Activated CD8-positive, alpha-beta memory T cell treated with anti-CD3 and anti-CD28 coated beads for 36 hours (primary cell): ENCODE measurements at regions not wholly inside any gene's neighbourhood (a gene's known extent, or its start where the extent isn't known, plus 50 kb on each side); places are given as distances from the start of the nearest gene placed in this dataset.
"Not testable (repeated sequence)": the region's sequence is repeated elsewhere in the genome, so short reads cannot be mapped to it uniquely, and the experiment has no call there.

Experiments used
- CTCF ChIA-PET: fragments of 350-600 bp; sonication (Branson Sonifier 250); formaldehyde crosslinking; loops from one replicate; lab custom pipeline; 2021; ENCODE audit warnings: antibody characterized with exemption; lab: Charles Lee
- POLR2A ChIA-PET: fragments of 350-600 bp; sonication (Branson Sonifier 250); formaldehyde crosslinking; loops from one replicate; lab custom pipeline; 2021; ENCODE audit warnings: antibody characterized with exemption; lab: Charles Lee

DNA sequence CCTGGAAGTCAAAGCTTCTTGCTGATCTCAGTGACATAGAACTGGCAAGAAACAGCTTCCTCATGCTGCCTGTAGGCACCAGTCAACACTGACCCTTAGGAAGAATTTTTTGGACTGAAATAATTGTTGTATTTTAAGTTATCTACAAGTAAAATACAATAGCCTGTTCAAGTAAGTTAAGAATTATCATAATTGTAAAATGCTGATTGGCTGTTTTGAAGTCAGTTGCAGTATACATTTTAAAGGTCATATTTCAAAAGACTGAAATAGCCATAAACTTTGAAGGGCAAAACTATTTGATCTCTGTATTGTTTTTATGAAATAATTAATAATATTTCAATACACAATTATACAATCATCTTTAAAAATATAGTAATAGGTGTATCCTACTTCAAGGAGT is 794.9 kb downstream of the MAT2B start:
- ChIA-PET CTCF (no interaction called here), POLR2A (no interaction called here)

DNA sequence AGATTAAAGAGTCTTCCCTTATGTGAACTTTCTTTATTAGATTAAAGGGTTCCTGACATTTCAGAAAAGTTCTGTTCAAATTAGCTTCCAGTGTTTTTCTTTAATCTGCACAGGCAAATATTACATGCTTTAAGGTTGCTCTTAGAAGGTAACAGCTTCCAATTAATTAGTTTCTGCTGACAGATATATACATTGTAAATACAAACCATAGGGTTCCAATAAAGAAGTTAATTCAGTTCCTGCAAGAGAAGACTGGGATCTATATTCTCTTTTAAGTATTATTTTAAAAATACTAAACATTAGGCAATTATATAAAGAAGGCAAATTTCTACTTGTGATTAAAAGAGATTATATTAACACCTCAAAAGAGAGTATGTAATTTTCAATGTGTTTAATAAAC is 795.7 kb downstream of the MAT2B start:
- CTCF ChIA-PET: no interaction called here

DNA sequence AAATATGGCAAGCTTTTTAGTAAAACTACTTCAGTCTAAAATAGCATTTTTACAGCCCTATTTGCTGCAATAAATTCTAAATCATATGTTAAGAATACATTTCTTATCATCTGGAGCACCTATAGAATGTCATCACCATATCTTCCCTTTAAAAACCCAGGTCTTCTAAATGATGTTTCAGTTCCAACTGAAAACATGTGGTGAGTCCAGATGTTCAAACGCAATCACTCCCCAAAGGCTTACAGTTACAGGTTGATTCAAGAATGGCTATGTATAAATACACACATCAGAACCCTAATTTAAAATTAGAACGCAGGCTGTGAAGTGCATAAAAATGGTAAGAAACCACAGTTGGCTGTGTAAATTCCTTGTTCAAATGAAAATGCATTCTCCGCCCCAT is 796.3 kb downstream of the MAT2B start:
- ChIA-PET POLR2A (no interaction called here), CTCF (no interaction called here)

More for the DNA sequence above, 795.7 kb downstream of the MAT2B start:
- POLR2A ChIA-PET: no interaction called here

DNA sequence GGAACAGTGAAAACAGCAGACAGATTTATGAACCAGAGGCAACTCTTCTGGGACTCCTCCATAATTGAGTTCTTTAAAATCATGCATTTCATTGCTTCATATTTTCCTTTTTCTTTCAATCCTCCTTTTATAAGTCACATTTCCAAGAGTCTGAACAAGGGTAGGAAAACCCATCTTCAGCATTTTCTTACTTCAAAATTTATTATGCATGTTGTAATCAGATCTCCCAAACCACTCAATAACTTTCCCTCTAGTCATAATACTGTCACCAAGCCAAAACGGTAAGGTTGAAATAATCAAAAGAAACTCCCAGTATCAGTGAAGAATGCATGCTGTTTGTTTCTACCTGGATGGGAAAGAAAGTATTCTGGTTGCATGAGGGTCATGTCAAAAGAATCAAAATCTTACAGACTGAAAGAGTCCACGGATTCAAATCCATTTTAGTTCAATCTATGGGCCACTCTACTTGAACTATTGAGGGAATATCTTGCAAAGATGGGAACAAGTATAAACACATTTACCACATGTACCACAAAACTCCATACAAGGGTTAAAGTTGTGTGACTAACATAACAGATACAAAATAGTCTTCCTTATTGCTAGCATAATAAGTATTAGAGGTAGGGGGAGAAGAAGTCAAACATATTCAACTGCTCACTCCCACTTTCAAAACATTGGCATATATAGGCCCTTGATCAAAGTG is 797.3 kb downstream of the MAT2B start:
- ChIA-PET POLR2A (no interaction called here), CTCF (no interaction called here)

DNA sequence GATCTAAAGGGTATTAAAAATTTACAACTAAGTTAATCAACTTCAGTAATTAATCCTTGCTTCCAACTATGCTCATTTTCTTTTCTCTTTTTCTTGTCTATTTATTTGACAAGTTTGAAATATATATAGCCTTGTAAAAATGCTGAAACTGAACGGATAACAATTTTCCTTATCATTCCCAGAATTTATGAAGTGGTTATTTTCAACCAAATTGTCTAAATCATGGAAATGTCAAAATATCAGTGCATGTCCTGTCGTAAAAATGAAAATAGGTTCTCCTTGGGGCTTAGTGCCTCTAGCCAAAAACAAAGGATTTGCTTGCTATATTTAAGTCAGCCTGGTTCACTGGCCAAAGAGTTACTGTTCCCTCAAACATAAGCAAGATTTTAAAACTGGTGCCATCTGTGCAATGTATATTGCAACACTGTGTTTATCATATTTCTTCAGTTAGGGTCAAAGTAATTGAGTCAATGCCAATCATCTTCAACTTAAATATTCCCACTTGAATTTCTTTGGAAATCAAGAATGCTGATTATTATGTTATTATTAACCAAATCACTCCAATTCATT is 798.3 kb downstream of the MAT2B start:
- ChIA-PET CTCF (no interaction called here), POLR2A (no interaction called here)

DNA sequence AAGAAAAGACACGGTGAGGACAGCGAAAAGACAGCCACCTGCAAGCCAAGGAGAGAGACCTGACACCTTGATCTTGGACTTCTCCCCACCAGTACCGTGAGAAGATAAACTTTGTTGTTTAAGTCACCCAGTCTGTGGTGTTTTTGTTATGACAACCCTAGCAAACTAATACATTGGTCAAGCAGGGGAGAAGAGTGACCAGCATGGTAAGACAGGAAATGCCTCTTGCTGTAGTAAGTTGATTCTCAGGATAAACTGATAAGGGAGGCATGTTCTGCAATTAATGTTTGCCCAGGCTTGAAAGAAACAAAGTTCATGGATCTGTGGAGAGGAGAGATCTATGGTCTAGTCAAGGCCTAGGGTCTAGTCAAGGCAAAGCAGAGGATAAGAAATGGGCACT is 801.2 kb downstream of the MAT2B start:
- ChIA-PET CTCF (no interaction called here), POLR2A (no interaction called here)

DNA sequence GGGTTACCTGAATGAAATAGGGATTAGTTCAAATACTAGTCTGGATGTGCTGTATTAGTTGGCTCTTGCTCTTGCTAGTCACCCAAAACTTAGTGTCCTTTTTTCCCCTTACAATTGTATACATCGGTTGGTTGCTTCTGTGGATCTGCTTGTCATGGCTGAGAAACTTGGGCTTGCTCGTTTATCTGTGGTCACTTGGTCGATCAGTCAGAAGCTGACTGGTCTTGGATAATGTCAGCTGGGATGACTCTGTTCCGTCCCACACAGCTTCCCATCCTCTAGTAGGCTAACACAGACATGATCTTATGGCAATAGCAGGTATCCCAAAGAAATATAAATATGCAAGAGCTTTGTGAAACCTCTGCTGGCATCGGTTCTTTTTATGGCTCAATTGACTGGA is 807.4 kb downstream of the MAT2B start:
- ChIA-PET CTCF (no interaction called here), POLR2A (no interaction called here)

DNA sequence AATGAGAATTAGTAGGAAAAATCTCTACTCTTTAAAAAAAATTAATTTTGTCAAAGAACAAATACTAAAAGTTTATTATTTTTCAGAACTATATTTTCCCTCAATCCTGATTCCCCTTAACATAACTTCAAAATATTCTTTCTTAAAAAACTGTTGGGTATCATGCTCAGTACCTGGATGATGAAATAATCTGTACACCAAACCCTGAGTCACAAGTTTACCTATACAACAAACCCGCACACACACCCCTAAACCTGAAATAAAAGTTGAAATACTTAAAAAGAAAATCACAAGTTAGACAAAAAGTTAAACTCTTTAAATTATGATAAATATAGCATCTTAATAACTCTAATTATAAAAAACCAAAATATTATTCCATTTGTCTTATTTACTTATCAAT is 812.3 kb downstream of the MAT2B start:
- ChIA-PET POLR2A (no interaction called here), CTCF (no interaction called here)

DNA sequence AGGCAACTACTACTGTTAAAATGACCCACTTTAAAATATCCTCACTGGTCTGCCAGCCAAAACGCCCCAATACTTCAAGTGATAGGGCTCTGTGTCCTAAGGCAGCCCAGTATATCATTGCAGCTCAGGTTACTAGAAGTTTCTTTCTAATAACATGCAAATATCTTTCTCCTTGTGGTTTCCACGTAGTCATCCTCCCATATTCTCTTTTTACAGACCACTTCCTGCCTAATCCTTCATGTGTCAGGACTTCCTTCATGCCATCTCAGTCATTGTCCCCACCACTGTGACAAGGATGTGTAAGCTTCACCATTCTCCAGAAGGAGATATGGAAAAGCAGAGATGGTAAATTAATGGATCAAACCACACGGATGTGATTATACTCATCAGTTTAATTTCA is 813.7 kb downstream of the MAT2B start:
- ChIA-PET POLR2A (no interaction called here), CTCF (no interaction called here)

DNA sequence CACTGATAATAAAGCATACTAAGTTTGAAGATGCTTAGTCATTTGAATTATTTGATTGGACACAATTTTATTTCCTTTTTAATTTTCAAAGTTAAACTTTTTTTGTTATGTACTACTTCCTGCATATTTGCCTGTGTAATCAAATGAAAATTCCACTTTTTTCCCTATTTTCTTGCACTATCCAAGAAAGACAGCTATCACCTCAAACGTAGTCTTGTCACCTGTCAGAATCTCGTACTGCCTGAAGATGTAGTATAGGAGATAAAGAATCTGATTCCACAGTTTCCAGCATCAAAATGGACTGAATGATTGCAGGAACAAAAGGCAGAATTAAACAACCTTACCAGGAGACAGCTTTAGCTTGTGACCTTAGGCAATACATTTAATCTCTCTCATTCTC is 818.8 kb downstream of the MAT2B start:
- ChIA-PET POLR2A (no interaction called here), CTCF (no interaction called here)

DNA sequence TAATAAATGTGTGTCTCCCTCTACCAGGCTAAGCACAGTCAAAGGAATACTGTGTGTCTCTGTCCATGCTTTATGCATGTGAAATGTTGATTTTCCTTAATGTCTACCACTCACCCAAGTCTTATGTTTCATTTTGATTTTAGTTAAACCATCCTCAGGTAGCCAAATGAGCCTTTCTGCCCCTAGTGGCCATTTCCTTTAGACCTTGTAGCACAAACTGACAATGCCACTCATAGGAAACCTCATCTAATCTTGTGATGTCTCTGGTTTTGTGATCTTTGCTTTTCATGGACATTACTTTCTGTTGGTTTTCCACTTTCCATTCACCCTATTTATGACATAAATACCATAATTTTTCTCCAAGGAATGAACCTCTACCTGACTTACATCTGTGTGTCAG is 820.8 kb downstream of the MAT2B start:
- CTCF ChIA-PET: no interaction called here
- POLR2A ChIA-PET: no interaction called here

DNA sequence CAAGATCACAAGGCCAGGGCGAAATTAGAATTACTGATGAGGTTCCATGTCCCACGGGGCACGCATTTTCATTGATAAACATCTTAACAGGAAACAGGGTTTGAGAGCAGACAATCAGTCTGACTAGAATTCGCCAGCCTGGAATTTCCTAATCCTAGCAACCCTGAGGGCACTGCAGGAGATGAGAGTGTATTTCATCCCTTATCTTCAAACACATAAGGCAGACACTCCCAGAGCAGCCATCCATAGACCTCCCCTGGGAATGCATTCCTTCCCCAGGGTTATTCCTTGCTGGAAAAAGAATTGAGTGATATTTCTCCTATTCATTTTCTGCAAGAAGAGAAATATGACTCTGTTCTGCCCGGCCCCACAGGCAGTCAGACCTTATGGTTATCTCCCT is 821.7 kb downstream of the MAT2B start:
- POLR2A ChIA-PET, CTCF ChIA-PET: not testable (repeated sequence)

DNA sequence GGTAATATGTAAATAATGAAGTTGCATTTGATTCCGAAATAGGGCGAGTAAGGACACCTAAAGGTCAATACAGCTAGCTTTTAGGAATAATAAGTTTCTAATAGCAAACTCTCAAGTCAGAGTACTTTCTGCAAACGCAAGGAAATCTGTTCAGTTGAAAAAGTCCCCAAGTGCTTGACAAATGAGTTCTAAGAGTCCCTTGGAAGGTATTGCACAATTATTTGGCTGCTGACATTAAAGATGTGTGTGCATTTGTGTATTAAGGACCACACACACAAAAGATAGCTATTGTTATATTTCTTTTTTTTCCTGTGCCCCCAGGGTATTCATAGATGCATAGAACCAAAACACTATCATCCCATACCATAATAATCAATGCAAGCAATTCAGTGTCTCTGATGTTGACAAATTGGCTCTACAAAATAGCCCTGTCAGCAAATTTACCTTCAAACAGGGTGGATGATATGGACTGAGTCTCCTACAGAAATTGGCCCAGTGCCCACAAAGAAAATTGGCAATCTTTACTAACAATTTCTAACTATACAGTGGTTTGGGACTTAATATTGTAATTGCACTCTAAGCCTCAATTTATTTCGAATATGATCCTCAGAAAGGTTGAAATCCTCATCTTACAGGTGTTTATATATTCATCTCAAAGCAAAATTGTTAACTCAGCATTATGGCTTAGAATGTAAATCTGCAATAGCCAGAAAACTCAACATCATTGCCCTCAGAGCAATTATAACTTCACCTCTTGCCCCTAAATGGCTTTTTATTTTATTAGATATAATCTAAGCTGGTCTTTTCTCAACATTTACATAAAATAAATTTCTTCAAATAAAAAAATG is 827.2 kb downstream of the MAT2B start:
- POLR2A ChIA-PET: no interaction called here
- CTCF ChIA-PET: no interaction called here

DNA sequence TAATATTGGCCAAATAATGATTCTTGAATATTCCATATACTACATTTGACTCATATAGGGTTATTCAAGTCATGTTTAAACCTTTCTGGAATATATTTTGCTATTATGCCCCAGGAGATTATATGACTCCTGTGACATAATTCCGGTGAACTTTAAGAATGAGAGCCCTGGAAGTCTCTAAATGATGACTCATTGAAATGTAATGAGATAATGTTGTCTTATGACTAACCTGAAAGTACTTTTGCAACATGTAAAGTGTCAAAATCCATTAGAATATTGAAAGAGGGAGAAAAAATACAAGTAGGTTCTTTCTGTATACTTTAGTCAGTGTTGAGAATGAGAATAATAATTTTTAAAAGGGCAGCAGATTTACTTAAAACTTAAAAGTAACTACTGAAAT is 830.4 kb downstream of the MAT2B start:
- POLR2A ChIA-PET: no interaction called here
- CTCF ChIA-PET: no interaction called here

DNA sequence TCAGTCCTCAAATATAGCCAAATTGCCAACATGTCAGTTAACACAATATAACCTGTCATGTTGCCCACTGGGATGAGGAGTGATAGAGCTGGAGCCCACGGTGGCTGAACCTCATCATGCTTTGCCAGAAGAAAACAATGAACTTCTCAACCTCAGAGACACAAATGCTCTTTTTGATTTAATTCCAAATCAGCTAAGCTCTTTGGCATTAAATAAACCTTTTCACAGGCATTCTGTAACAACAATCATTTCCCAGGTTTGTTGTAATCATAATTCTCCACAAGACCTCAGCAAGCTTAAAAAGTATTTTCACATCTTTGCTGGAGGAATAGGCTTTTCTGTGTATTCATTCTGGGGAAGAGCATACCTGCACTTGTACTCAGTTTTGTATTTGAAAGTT is 830.9 kb downstream of the MAT2B start:
- CTCF ChIA-PET: no interaction called here
- POLR2A ChIA-PET: no interaction called here

DNA sequence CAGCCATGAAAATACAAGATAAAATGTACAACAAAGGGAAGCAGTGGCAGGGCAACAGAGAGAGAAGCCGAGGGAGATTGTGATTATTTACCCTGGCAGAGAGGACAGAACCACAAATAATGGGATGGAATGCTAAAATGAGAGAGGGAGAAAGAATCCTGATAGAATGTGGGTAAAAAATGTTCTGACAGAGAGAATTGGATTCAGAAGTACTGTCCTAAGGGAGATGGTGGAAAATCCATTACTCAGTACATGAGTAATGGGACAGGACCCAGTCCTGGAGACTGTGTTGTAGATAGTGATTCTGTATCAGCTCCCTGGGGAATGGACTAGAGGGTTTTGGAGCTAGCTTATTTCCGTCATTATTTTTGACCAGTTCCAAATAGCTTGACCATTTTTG is 831.5 kb downstream of the MAT2B start:
- CTCF ChIA-PET: no interaction called here
- POLR2A ChIA-PET: no interaction called here

DNA sequence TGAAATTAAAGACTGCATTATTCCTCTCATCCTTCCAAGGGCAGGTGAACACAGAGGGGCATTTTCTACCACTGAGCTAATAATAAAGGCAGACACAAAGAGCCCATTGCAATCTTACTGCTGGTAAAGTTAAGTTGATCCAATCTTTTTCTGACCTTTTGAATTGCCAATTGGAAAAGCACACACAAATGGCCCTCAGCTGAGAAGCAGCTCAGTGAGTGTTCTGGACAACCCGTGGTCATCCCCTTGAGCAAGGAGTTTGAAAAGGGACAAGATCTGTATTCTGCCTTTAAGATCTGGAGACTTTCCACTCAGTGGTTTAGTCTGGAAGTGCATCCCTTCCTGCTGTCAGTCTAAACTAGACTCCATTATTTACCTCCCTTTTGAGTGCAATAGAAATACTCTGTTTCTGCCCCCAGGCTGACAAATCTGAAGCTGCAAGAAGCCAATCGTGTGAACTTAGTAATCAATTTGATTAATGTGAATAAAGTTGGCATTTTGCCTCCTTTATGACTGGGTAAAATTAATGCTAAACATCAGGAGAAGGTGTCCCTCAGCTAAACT is 835.7 kb downstream of the MAT2B start:
- ChIA-PET CTCF (no interaction called here), POLR2A (no interaction called here)

DNA sequence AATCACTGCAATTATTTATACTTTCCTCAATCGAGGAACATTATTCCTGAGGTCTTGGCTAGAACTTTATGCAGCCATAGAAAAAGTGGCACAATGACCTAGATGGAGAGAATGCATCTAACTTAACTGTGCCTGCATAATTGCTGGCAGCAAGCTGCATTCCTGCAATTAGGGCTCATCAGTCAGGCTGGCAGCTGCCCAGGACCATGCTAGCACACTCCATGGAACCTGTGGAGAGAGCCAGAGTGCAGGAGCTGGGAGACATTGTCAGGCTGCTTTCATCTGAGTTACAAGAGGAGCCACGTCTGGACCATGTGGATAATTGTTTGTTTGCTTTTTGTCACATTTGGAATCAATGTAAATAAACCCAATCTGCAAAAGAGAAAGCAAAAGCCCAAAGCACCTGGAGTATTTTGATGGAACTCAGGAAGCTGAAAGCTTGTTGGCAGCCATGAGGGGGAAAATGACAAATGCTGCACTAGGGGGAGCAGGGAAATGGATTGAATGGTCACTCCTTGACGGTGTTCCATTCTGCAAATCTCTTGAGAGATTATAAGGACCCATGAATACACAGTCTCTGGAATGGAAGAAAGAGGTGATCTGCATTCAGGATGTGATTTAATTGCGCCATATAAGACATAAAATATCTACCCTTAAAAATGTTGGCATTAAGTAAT is 839.9 kb downstream of the MAT2B start:
- ChIA-PET POLR2A (no interaction called here), CTCF (no interaction called here)

DNA sequence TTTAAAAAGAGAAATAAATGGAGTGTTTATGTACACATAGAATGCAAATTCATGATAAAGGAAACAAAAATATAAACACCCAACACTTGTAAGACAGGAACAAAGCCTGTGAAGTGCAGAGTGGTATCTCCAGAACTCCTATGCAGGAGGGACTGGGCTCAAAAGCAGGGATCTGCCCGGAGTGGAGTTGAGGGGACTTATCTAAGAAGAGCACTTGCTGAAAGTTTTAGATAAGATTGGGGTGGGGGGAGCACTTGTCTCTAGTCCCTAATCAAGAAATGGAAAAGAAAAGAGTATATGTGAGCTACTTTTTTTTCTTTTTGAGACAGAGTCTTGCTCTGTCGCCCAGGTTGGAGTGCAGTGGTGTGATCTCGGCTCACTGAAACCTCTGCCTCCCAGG is 840.4 kb downstream of the MAT2B start:
- ChIA-PET POLR2A (no interaction called here), CTCF (no interaction called here)
